H1 (cell line): ENCODE measurements at regions not wholly inside any gene's neighbourhood (a gene's known extent, or its start where the extent isn't known, plus 50 kb on each side); places are given as distances from the start of the nearest gene placed in this dataset.

ENCODE experiments used
- CTCF ChIA-PET: fragments of 300-600 bp; sonication (Branson Sonifier 250); formaldehyde crosslinking; loops from one replicate; lab custom pipeline; 2021; ENCODE audit not compliant: partially characterized antibody; lab: Charles Lee
- POLR2A ChIA-PET: fragments of 300-600 bp; sonication (Branson Sonifier 250); formaldehyde crosslinking; loops from one replicate; lab custom pipeline; 2021; ENCODE audit warnings: inconsistent platforms; ENCODE audit not compliant: partially characterized antibody; lab: Charles Lee
- DNase-seq, 2 experiments: peaks; one replicate each; pipeline versions ENCODE4 v3.0.0 to v3.0.0-alpha.2; 2010 to 2022; ENCODE audit warnings: low spot score in 2 of 2, low read depth in 1 of 2, mixed read lengths in 1 of 2
- FAIRE-seq: peaks from 2 replicates; lab custom pipeline; 2011; peaks lifted over from hg19 to GRCh38; lab: Jason Lieb, UNC
- H2AFZ ChIP-seq: 2 replicates; pipeline ENCODE4 v1.8.1; 2012; ENCODE audit warnings: low read length, inconsistent platforms
- H2AK5ac ChIP-seq: 2 replicates; pipeline ENCODE4 v1.6.1; 2013; ENCODE audit warnings: low read depth, low read length
- H2BK120ac ChIP-seq: replicated peaks from 2 replicates; pipeline ENCODE3; 2013; ENCODE audit warnings: low read depth, low read length, inconsistent platforms
- H2BK12ac ChIP-seq: 2 replicates; pipeline ENCODE4 v1.6.1; 2013; ENCODE audit warnings: low read depth, low read length
- H2BK15ac ChIP-seq: 2 replicates; pipeline ENCODE4 v1.6.1; 2013; ENCODE audit warnings: low read length
- H2BK20ac ChIP-seq: 2 replicates; pipeline ENCODE4 v1.6.1; 2013; ENCODE audit warnings: low read length
- H2BK5ac ChIP-seq: 2 replicates; pipeline ENCODE4 v1.6.1; 2013; ENCODE audit warnings: low read depth, low read length
- H3K14ac ChIP-seq: 2 replicates; pipeline ENCODE4 v1.6.1; 2013; ENCODE audit warnings: inconsistent platforms; ENCODE audit not compliant: insufficient read length
- H3K18ac ChIP-seq: 2 replicates; pipeline ENCODE4 v1.6.1; 2013; ENCODE audit warnings: low read length; ENCODE audit errors: extremely low read depth
- H3K23ac ChIP-seq: 2 replicates; pipeline ENCODE4 v1.6.1; 2013; ENCODE audit warnings: inconsistent platforms; ENCODE audit not compliant: insufficient read length
- H3K23me2 ChIP-seq: 2 replicates; pipeline ENCODE4 v1.6.1; 2013; ENCODE audit warnings: low read depth, low read length
- H3K27ac ChIP-seq: 2 replicates; pipeline ENCODE4 v1.6.1; 2011; ENCODE audit warnings: low read depth, low read length, inconsistent platforms
- H3K27me3 ChIP-seq, 4 experiments: replicated peaks in 1 of 4; 1 replicate in 1 of 4; 2 replicates in 3 of 4; pipeline versions ENCODE4 v1.6.1 to v1.8.1; 2011 to 2013; ENCODE audit warnings: low read length in 3 of 4, mild to moderate bottlenecking in 3 of 4, inconsistent platforms in 2 of 4, mixed read lengths in 2 of 4, moderate library complexity in 1 of 4; ENCODE audit not compliant: control insufficient read depth in 3 of 4, insufficient read depth in 3 of 4; ENCODE audit errors: extremely low read depth in 1 of 4
- H3K36me3 ChIP-seq, 4 experiments: 2 replicates each; pipeline versions ENCODE4 v1.6.1 to v1.8.1; 2011 to 2013; ENCODE audit warnings: mild to moderate bottlenecking in 4 of 4, low read length in 3 of 4, moderate library complexity in 2 of 4, control low read depth in 1 of 4, inconsistent platforms in 1 of 4; ENCODE audit not compliant: insufficient read depth in 4 of 4, control insufficient read depth in 2 of 4
- H3K4ac ChIP-seq: replicated peaks from 2 replicates; pipeline ENCODE3; 2013; ENCODE audit warnings: low read length, low read depth, mixed read lengths, inconsistent platforms; ENCODE audit not compliant: insufficient read length
- H3K4me1 ChIP-seq, 4 experiments: replicated peaks in 1 of 4; 1 replicate in 1 of 4; 2 replicates in 3 of 4; pipeline versions ENCODE4 v1.6.1 to v1.8.1; 2011 to 2013; ENCODE audit warnings: low read length in 3 of 4, inconsistent platforms in 2 of 4, mixed read lengths in 1 of 4; ENCODE audit not compliant: insufficient read depth in 4 of 4, control insufficient read depth in 3 of 4
- H3K4me2 ChIP-seq, 2 experiments: 2 replicates each; pipeline versions ENCODE4 v1.6.1 to v1.8.1; 2011 to 2013; ENCODE audit warnings: low read depth in 2 of 2, low read length in 2 of 2, control low read depth in 1 of 2, inconsistent platforms in 1 of 2, mild to moderate bottlenecking in 1 of 2; ENCODE audit not compliant: insufficient read depth in 1 of 2
- H3K4me3 ChIP-seq, 4 experiments: fragments of 200-600, 300-600 bp in 1 of 4; sonication (generic), shearing (Covaris generic), sonication (Bioruptor Twin) in 1 of 4; 2 replicates each; pipeline versions ENCODE4 v1.5.1 to v1.8.1; 2011 to 2016; ENCODE audit warnings: low read length in 4 of 4, low read depth in 3 of 4, control low read depth in 2 of 4, inconsistent platforms in 2 of 4, mild to moderate bottlenecking in 2 of 4, mixed read lengths in 1 of 4, moderate library complexity in 1 of 4; ENCODE audit not compliant: insufficient read depth in 2 of 4; ENCODE audit errors: extremely low read depth in 1 of 4
- H3K56ac ChIP-seq: replicated peaks from 2 replicates; pipeline ENCODE3; 2013; ENCODE audit warnings: low read depth, mild to moderate bottlenecking, mixed read lengths, low read length, inconsistent platforms; ENCODE audit not compliant: insufficient read length
- H3K79me1 ChIP-seq: 2 replicates; pipeline ENCODE4 v1.6.1; 2013; ENCODE audit warnings: low read depth, low read length, control low read depth
- H3K79me2 ChIP-seq, 2 experiments: 2 replicates each; pipeline versions ENCODE4 v1.6.1 to v1.8.1; 2012 to 2013; ENCODE audit warnings: low read length in 2 of 2, mild to moderate bottlenecking in 2 of 2, inconsistent platforms in 1 of 2; ENCODE audit not compliant: insufficient read depth in 2 of 2, control insufficient read depth in 1 of 2
- H3K9ac ChIP-seq, 4 experiments: replicated peaks in 1 of 4; 1 replicate in 1 of 4; 2 replicates in 3 of 4; pipeline versions ENCODE4 v1.6.1 to v1.8.1; 2011 to 2013; ENCODE audit warnings: low read depth in 3 of 4, low read length in 3 of 4, control low read depth in 2 of 4, mild to moderate bottlenecking in 2 of 4, moderate library complexity in 2 of 4, inconsistent platforms in 1 of 4; ENCODE audit errors: extremely low read depth in 1 of 4
- H3K9me3 ChIP-seq, 2 experiments: 2 replicates each; pipeline versions ENCODE4 v1.6.1 to v1.8.1; 2012 to 2013; ENCODE audit warnings: mild to moderate bottlenecking in 2 of 2, moderate library complexity in 2 of 2, control low read depth in 1 of 2, inconsistent platforms in 1 of 2, low read depth in 1 of 2, low read length in 1 of 2, mixed read lengths in 1 of 2; ENCODE audit not compliant: insufficient read depth in 2 of 2
- H4K20me1 ChIP-seq, 2 experiments: replicated peaks in 1 of 2; 2 replicates each; pipeline versions ENCODE3 to v1.8.1; 2011 to 2013; ENCODE audit warnings: inconsistent platforms in 2 of 2, low read length in 2 of 2, mild to moderate bottlenecking in 1 of 2; ENCODE audit not compliant: insufficient read depth in 2 of 2, control insufficient read depth in 1 of 2
- H4K5ac ChIP-seq: 2 replicates; pipeline ENCODE4 v1.6.1; 2013; ENCODE audit warnings: low read length, low read depth, mixed read lengths, inconsistent platforms; ENCODE audit not compliant: insufficient read length
- H4K8ac ChIP-seq: 2 replicates; pipeline ENCODE4 v1.8.0; 2013; ENCODE audit warnings: mild to moderate bottlenecking, moderate library complexity, low read length, inconsistent platforms; ENCODE audit not compliant: insufficient read depth; ENCODE audit errors: extremely low read depth
- H4K91ac ChIP-seq: replicated peaks from 2 replicates; pipeline ENCODE3; 2013; ENCODE audit warnings: low read length, mixed read lengths, inconsistent platforms; ENCODE audit not compliant: insufficient read length
- NRF1 ChIP-seq: IDR thresholded peaks from 2 replicates; pipeline ENCODE4 v1.6.1; 2011; ENCODE audit warnings: mild to moderate bottlenecking, low read depth, low read length, improper control_type of control experiment
- SP1 ChIP-seq: IDR thresholded peaks from 2 replicates; pipeline ENCODE4 v1.6.1; 2011; ENCODE audit warnings: low read depth, low read length
- SRF ChIP-seq: IDR thresholded peaks from 2 replicates; pipeline ENCODE4 v1.6.1; 2011; ENCODE audit warnings: mild to moderate bottlenecking, low read depth, low read length, moderate library complexity
- WGBS, 2 experiments: shearing (Covaris generic) in 1 of 2; methylation state at CpG; one replicate each; pipeline versions ENCODE4 v1.1.6 to v1.1.7; 2013 to 2015; ENCODE audit warnings: low lambda C conversion rate in 2 of 2, mixed read lengths in 2 of 2, inconsistent platforms in 1 of 2, low coverage in 1 of 2, missing lambda C conversion rate in 1 of 2; ENCODE audit not compliant: insufficient replicate concordance in 2 of 2, insufficient coverage in 1 of 2, insufficient read length in 1 of 2; ENCODE audit errors: extremely low coverage in 1 of 2, missing lambda C conversion rate in 1 of 2; 5-methylcytosine and 5-hydroxymethylcytosine counted together

DNA sequence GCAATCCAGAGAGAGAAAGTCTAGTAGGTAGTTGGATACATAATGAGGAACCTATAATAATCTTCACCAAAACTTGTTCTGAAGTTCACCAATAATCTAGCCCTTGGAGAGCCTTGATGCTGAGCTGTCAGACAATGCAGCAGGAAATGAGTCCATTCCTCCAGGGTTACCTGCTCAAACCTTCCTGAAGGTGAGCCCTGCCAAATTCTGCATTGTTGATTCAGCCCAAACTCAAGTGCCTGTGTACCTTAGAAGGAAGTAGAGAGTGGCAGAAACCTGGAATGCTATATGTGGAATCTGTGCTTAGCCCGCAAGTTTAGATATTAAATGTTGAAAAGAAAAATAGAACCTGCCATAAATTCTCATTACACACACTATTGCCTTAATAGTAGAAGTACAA lies 77.4 kb upstream of the SPON1 start:
- H3K56ac ChIP-seq, result no peak overlapping the region
- H3K18ac ChIP-seq, result no peak overlapping the region
- FAIRE-seq, result no peak
- no peak overlapping the region for H3K14ac ChIP-seq
- ChIA-PET CTCF (interaction anchor here (1.1 to 2.5 kb wide), 3 partner anchors 12 to 77 kb away, joined by 3 to 12 read pairs (median 4); partner anchors contain the start of gene SPON1), POLR2A (no interaction called here)
- TF ChIP-seq SRF (no peak), SP1 (no peak), NRF1 (no peak)
- H4K91ac ChIP-seq, result no peak overlapping the region
- no peak for DNase-seq
- H4K5ac ChIP-seq, result no peak overlapping the region
- WGBS, 2 experiments, result 95% methylated on average over 1 of the region's 1 CpG; no CpG with 5 or more reads in 1 of the 2 experiments
- H2BK5ac ChIP-seq, result no peak overlapping the region
- no peaks in the 10 kb centered on the region for H3K4me1 ChIP-seq
- no peaks in the 10 kb centered on the region for H3K27me3 ChIP-seq
- no peaks in the 10 kb centered on the region for H3K79me1 ChIP-seq
- no peaks in the 10 kb centered on the region for H3K23me2 ChIP-seq
- H2BK12ac ChIP-seq, result no peak overlapping the region
- H2BK15ac ChIP-seq, result no peak overlapping the region
- no peak overlapping the region for H2AFZ ChIP-seq
- H4K8ac ChIP-seq, result no peak overlapping the region
- no peak overlapping the region for H3K23ac ChIP-seq
- no peak overlapping the region for H3K9ac ChIP-seq
- no peak overlapping the region for H3K4ac ChIP-seq
- H3K9me3 ChIP-seq, result no peaks in the 10 kb centered on the region
- H4K20me1 ChIP-seq, result no peaks in the 10 kb centered on the region
- H2BK20ac ChIP-seq, result no peak overlapping the region
- H3K4me3 ChIP-seq, result no peak overlapping the region
- no peak overlapping the region for H2BK120ac ChIP-seq
- H3K27ac ChIP-seq, result no peak overlapping the region
- no peak overlapping the region for H3K4me2 ChIP-seq
- no peaks in the 10 kb centered on the region for H3K79me2 ChIP-seq
- H3K36me3 ChIP-seq, result no peaks in the 10 kb centered on the region
- H2AK5ac ChIP-seq, result no peak overlapping the region
